H9 (cell line): ENCODE measurements at regions not wholly inside any gene's neighbourhood (a gene's known extent, or its start where the extent isn't known, plus 50 kb on each side); places are given as distances from the start of the nearest gene placed in this dataset.

Experiments used
- DNase-seq: peaks from one replicate; pipeline ENCODE4 v3.0.0-alpha.2; 2017
- H2AFZ ChIP-seq: one replicate; pipeline ENCODE4 v1.6.1; 2013; ENCODE audit warnings: mild to moderate bottlenecking, low read length, control low read depth, moderate library complexity
- H2AK5ac ChIP-seq: 2 replicates; pipeline ENCODE4 v1.6.1; 2013; ENCODE audit warnings: low read length, control low read depth, mixed read lengths; ENCODE audit not compliant: insufficient read length
- H2BK120ac ChIP-seq: one replicate; pipeline ENCODE4 v1.6.1; 2013; ENCODE audit warnings: low read depth, mild to moderate bottlenecking, low read length, control low read depth, inconsistent platforms; ENCODE audit not compliant: poor library complexity, severe bottlenecking
- H2BK12ac ChIP-seq: 2 replicates; pipeline ENCODE4 v1.6.1; 2013; ENCODE audit warnings: low read length, control low read depth, mixed read lengths, low read depth; ENCODE audit not compliant: insufficient read length
- H2BK15ac ChIP-seq: 2 replicates; pipeline ENCODE4 v1.6.1; 2013; ENCODE audit warnings: low read depth, low read length, control low read depth
- H2BK20ac ChIP-seq: one replicate; pipeline ENCODE4 v1.6.1; 2013; ENCODE audit warnings: low read depth, mild to moderate bottlenecking, low read length, control low read depth, inconsistent platforms; ENCODE audit not compliant: poor library complexity, severe bottlenecking
- H2BK5ac ChIP-seq: 2 replicates; pipeline ENCODE4 v1.6.1; 2013; ENCODE audit warnings: low read length, control low read depth, mixed read lengths; ENCODE audit not compliant: insufficient read length
- H3K14ac ChIP-seq: 2 replicates; pipeline ENCODE4 v1.6.1; 2013; ENCODE audit warnings: low read length, control low read depth; ENCODE audit not compliant: insufficient read depth
- H3K18ac ChIP-seq: 2 replicates; pipeline ENCODE4 v1.6.1; 2013; ENCODE audit warnings: low read depth, mild to moderate bottlenecking, mixed read lengths, low read length, control low read depth; ENCODE audit not compliant: insufficient read length
- H3K23ac ChIP-seq: 2 replicates; pipeline ENCODE4 v1.6.1; 2013; ENCODE audit warnings: low read length, control low read depth, mixed read lengths, low read depth; ENCODE audit not compliant: insufficient read length
- H3K23me2 ChIP-seq: 2 replicates; pipeline ENCODE4 v1.6.1; 2013; ENCODE audit warnings: low read depth, mild to moderate bottlenecking, mixed read lengths, low read length, control low read depth; ENCODE audit not compliant: insufficient read length, poor library complexity, severe bottlenecking
- H3K27ac ChIP-seq: 2 replicates; pipeline ENCODE4 v1.5.1; 2013; ENCODE audit warnings: low read length, control low read depth, mixed read lengths, low read depth; ENCODE audit not compliant: insufficient read length
- H3K27me3 ChIP-seq: 2 replicates; pipeline ENCODE4 v1.6.1; 2013; ENCODE audit warnings: low read length, control low read depth, inconsistent platforms; ENCODE audit not compliant: insufficient read depth
- H3K4ac ChIP-seq: 2 replicates; pipeline ENCODE4 v1.6.1; 2013; ENCODE audit warnings: low read depth, mild to moderate bottlenecking, control low read depth, inconsistent platforms, low read length, moderate library complexity
- H3K4me1 ChIP-seq: 2 replicates; pipeline ENCODE4 v1.6.1; 2013; ENCODE audit warnings: low read length, control low read depth, inconsistent platforms; ENCODE audit not compliant: insufficient read depth
- H3K4me2 ChIP-seq: 2 replicates; pipeline ENCODE4 v1.6.1; 2013; ENCODE audit warnings: low read length, control low read depth, mixed read lengths; ENCODE audit not compliant: insufficient read length, insufficient read depth
- H3K56ac ChIP-seq: 2 replicates; pipeline ENCODE4 v1.6.1; 2013; ENCODE audit warnings: low read depth, mild to moderate bottlenecking, mixed read lengths, low read length, control low read depth; ENCODE audit not compliant: insufficient read length
- H3K79me1 ChIP-seq: 2 replicates; pipeline ENCODE4 v1.6.1; 2013; ENCODE audit warnings: low read depth, mild to moderate bottlenecking, moderate library complexity, low read length, control low read depth, inconsistent platforms; ENCODE audit not compliant: insufficient read depth, poor library complexity, severe bottlenecking
- H3K79me2 ChIP-seq: 2 replicates; pipeline ENCODE4 v1.6.1; 2013; ENCODE audit warnings: low read length, control low read depth, inconsistent platforms; ENCODE audit not compliant: insufficient read depth
- H3K9ac ChIP-seq: 2 replicates; pipeline ENCODE4 v1.6.1; 2013; ENCODE audit warnings: low read length, control low read depth, mixed read lengths; ENCODE audit not compliant: insufficient read length; ENCODE audit errors: extremely low read depth
- H3K9me3 ChIP-seq: one replicate; pipeline ENCODE4 v1.6.1; 2013; ENCODE audit warnings: low read depth, low read length, inconsistent platforms; ENCODE audit not compliant: control insufficient read depth
- H3T11ph ChIP-seq: one replicate; pipeline ENCODE4 v1.6.1; 2013; ENCODE audit warnings: mild to moderate bottlenecking, low read length, control low read depth, inconsistent platforms
- H4K20me1 ChIP-seq: one replicate; pipeline ENCODE4 v1.6.1; 2013; ENCODE audit not compliant: control insufficient read depth, insufficient read length, insufficient read depth
- H4K5ac ChIP-seq: 2 replicates; pipeline ENCODE4 v1.6.1; 2013; ENCODE audit warnings: low read depth, mild to moderate bottlenecking, mixed read lengths, low read length, control low read depth; ENCODE audit not compliant: insufficient read length
- H4K8ac ChIP-seq: replicated peaks from 2 replicates; pipeline ENCODE4 v1.6.1; 2013; ENCODE audit warnings: low read length, control low read depth, mixed read lengths, low read depth; ENCODE audit not compliant: insufficient read length
- H4K91ac ChIP-seq: 2 replicates; pipeline ENCODE4 v1.6.1; 2013; ENCODE audit warnings: low read depth, mild to moderate bottlenecking, moderate library complexity, mixed read lengths, low read length, control low read depth; ENCODE audit not compliant: insufficient read length
- H3K27ac Mint-ChIP-seq, 3 experiments: 2 replicates in 2 of 3; 3 replicates in 1 of 3; pipeline ENCODE4 v1.8.0; 2020 to 2021; ENCODE audit warnings: mixed read lengths in 3 of 3, mild to moderate bottlenecking in 1 of 3, moderate library complexity in 1 of 3
- H3K27me3 Mint-ChIP-seq: 2 replicates; pipeline ENCODE4 v1.8.0; 2021; ENCODE audit warnings: low read depth, mild to moderate bottlenecking, moderate library complexity, mixed read lengths
- H3K36me3 Mint-ChIP-seq, 3 experiments: 2 replicates in 2 of 3; 3 replicates in 1 of 3; pipeline ENCODE4 v1.8.0; 2020 to 2021; ENCODE audit warnings: low read depth in 3 of 3, mixed read lengths in 3 of 3; ENCODE audit not compliant: insufficient read depth in 1 of 3
- H3K4me1 Mint-ChIP-seq, 2 experiments: 2 replicates each; pipeline ENCODE4 v1.8.0; 2020; ENCODE audit warnings: mixed read lengths in 2 of 2
- H3K4me3 Mint-ChIP-seq, 2 experiments: 2 replicates in 1 of 2; 3 replicates in 1 of 2; pipeline ENCODE4 v1.8.0; 2020 to 2021; ENCODE audit warnings: mild to moderate bottlenecking in 2 of 2, mixed read lengths in 2 of 2, moderate library complexity in 1 of 2
- H3K9me3 Mint-ChIP-seq, 2 experiments: 2 replicates in 1 of 2; 3 replicates in 1 of 2; pipeline ENCODE4 v1.8.0; 2020; ENCODE audit warnings: mild to moderate bottlenecking in 2 of 2, mixed read lengths in 2 of 2, moderate library complexity in 1 of 2
- WGBS: extraction: QIAGEN DNeasy Blood & Tissue Kit; methylation state at CpG from one replicate; pipeline ENCODE4 v1.1.7; 2013; ENCODE audit warnings: missing lambda C conversion rate, low lambda C conversion rate, mixed read lengths; ENCODE audit not compliant: insufficient read length; ENCODE audit errors: extremely low coverage; 5-methylcytosine and 5-hydroxymethylcytosine counted together
- TF ChIP-seq, protein P1 (sequence below): fragments of 200-600 bp; sonication (generic); conservative IDR thresholded peaks from 3 replicates; pipeline ENCODE4 v1.8.0; 2021; ENCODE audit warnings: antibody characterized with exemption, mild to moderate bottlenecking

GRCh38 chr10:113305871-113306270 lies 247.0 kb upstream of the HABP2 start:
- no peak overlapping the region for H3K56ac ChIP-seq
- H3K27ac Mint-ChIP-seq = no peak overlapping the region
- no peaks in the 10 kb centered on the region for H3K9me3 ChIP-seq
- H4K20me1 ChIP-seq = no peaks in the 10 kb centered on the region
- H4K8ac ChIP-seq = no peak overlapping the region
- no peaks in the 10 kb centered on the region for H3K79me2 ChIP-seq
- H2BK12ac ChIP-seq = no peak overlapping the region
- H3K36me3 Mint-ChIP-seq = no peaks in the 10 kb centered on the region
- no CpG with 5 or more reads among the region's 5 CpGs for WGBS
- H4K5ac ChIP-seq = no peak overlapping the region
- TF ChIP-seq, protein P1, sequence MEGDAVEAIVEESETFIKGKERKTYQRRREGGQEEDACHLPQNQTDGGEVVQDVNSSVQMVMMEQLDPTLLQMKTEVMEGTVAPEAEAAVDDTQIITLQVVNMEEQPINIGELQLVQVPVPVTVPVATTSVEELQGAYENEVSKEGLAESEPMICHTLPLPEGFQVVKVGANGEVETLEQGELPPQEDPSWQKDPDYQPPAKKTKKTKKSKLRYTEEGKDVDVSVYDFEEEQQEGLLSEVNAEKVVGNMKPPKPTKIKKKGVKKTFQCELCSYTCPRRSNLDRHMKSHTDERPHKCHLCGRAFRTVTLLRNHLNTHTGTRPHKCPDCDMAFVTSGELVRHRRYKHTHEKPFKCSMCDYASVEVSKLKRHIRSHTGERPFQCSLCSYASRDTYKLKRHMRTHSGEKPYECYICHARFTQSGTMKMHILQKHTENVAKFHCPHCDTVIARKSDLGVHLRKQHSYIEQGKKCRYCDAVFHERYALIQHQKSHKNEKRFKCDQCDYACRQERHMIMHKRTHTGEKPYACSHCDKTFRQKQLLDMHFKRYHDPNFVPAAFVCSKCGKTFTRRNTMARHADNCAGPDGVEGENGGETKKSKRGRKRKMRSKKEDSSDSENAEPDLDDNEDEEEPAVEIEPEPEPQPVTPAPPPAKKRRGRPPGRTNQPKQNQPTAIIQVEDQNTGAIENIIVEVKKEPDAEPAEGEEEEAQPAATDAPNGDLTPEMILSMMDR = no peak
- no peak overlapping the region for H3T11ph ChIP-seq
- no peak overlapping the region for H2BK5ac ChIP-seq
- H2BK15ac ChIP-seq = no peak overlapping the region
- peaks cover 19 to 36% of the 10 kb centered on the region in 2 experiments for H3K4me1 Mint-ChIP-seq
- no peaks in the 10 kb centered on the region; the same call in 1 of the 2 replicates for H3K27me3 Mint-ChIP-seq
- H3K27me3 ChIP-seq = no peaks in the 10 kb centered on the region
- H3K27ac ChIP-seq = no peak overlapping the region
- H3K23ac ChIP-seq = no peak overlapping the region
- no peak overlapping the region for H2AK5ac ChIP-seq
- no peak overlapping the region for H3K4me3 Mint-ChIP-seq
- H3K23me2 ChIP-seq = no peaks in the 10 kb centered on the region
- no peak overlapping the region for H3K18ac ChIP-seq
- H3K4me1 ChIP-seq = no peaks in the 10 kb centered on the region
- H4K91ac ChIP-seq = no peak overlapping the region
- H3K9me3 Mint-ChIP-seq = no peaks in the 10 kb centered on the region; a peak in 1 of 5 replicates
- H3K14ac ChIP-seq = no peak overlapping the region
- DNase-seq = no peak
- H3K79me1 ChIP-seq = no peaks in the 10 kb centered on the region
- no peak overlapping the region for H2AFZ ChIP-seq
- H3K9ac ChIP-seq = no peak overlapping the region
- H3K4me2 ChIP-seq = no peak overlapping the region
- no peak overlapping the region for H2BK120ac ChIP-seq
- H3K4ac ChIP-seq = no peak overlapping the region
- H2BK20ac ChIP-seq = no peak overlapping the region
